Gastroesophageal sphincter (tissue), 4 donors: ENCODE measurements at regions not wholly inside any gene's neighbourhood (a gene's known extent, or its start where the extent isn't known, plus 50 kb on each side); places are given as distances from the start of the nearest gene placed in this dataset.

ENCODE experiments used
- ATAC-seq: fragments of 150-250 bp; one replicate; pipeline ENCODE4 v1.9.1; 2016; ENCODE audit warnings: mild to moderate bottlenecking, moderate library complexity
- H3K27ac ChIP-seq, 4 donors: fragments of 200-600 bp; sonication (generic) in 3 of 4; 1 replicate in 3 of 4; 2 replicates in 1 of 4; pipeline ENCODE4 v1.5.1; 2016 to 2019
- H3K27me3 ChIP-seq: fragments of 200-600 bp; sonication (generic); one replicate; pipeline ENCODE4 v1.5.1; 2019
- H3K36me3 ChIP-seq, 2 donors: fragments of 200-600 bp; sonication (generic); one replicate each; pipeline ENCODE4 v1.5.1; 2019; ENCODE audit warnings: control low read depth in 1 of 2
- H3K4me1 ChIP-seq, 3 donors: fragments of 200-600 bp; sonication (generic); 1 replicate in 2 of 3; 2 replicates in 1 of 3; pipeline ENCODE4 v1.5.1; 2016 to 2019; ENCODE audit warnings: control low read depth in 2 of 3
- H3K4me3 ChIP-seq, 2 donors: fragments of 200-600 bp; sonication (generic); one replicate each; pipeline ENCODE4 v1.5.1; 2019; ENCODE audit warnings: mild to moderate bottlenecking in 1 of 2, moderate library complexity in 1 of 2
- H3K9me3 ChIP-seq, 3 donors: fragments of 200-600 bp; sonication (generic); one replicate each; pipeline ENCODE4 v1.5.1; 2017 to 2019; ENCODE audit warnings: control low read depth in 2 of 3
- EP300 ChIP-seq: sonication (generic); formaldehyde crosslinking; IDR thresholded peaks from one replicate; pipeline ENCODE4 v1.6.1; 2017; ENCODE audit warnings: antibody characterized with exemption, mild to moderate bottlenecking
- POLR2A ChIP-seq, 2 donors: fragments of 450-650 bp; IDR thresholded peaks; one replicate each; pipeline ENCODE4 v1.6.1; 2017; ENCODE audit warnings: antibody characterized with exemption in 2 of 2, mild to moderate bottlenecking in 2 of 2, moderate library complexity in 1 of 2
- POLR2AphosphoS5 ChIP-seq: sonication (generic); formaldehyde crosslinking; IDR thresholded peaks from one replicate; pipeline ENCODE4 v1.6.1; 2017; ENCODE audit warnings: antibody characterized with exemption
- WGBS, 2 donors: methylation state at CpG; one replicate each; pipeline ENCODE4 v1.1.5; 2018; ENCODE audit warnings: low coverage in 1 of 2; 5-methylcytosine and 5-hydroxymethylcytosine counted together
- TF ChIP-seq, protein P1 (sequence below), 4 experiments: fragments of 200-600 bp in 2 of 4; fragments of 450-650 bp in 2 of 4; sonication (generic) in 1 of 4; IDR thresholded peaks; one replicate each; pipeline ENCODE4 v1.5.1; 2017 to 2019; ENCODE audit warnings: antibody characterized with exemption in 4 of 4, mild to moderate bottlenecking in 2 of 4, moderate library complexity in 2 of 4

DNA sequence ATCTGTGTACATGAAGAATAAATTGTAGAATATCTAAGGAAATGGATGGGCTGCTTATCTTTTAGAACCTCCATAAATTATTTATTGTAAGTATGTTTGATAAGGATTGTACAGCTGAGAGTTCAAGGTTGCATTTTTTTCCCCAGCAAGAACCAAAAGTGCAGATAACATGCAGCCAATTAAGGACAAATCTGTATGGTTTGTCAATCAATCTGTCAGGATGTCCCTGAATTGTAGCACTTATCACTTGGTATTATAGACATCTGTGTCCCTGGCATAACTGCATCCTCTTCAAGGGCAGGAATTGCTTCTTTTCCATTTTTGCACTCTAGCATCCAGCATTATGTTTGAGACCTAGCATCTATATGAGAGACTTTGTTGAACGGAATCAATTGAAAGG is 95.4 kb upstream of the IGFBP7 start:
- no peak for ATAC-seq
- Histone ChIP-seq H3K36me3 (no peaks in the 10 kb centered on the region), H3K4me3 (no peak overlapping the region), H3K9me3 (no peaks in the 10 kb centered on the region), H3K27me3 (no peaks in the 10 kb centered on the region), H3K4me1 (no peaks in the 10 kb centered on the region), H3K27ac (no peak overlapping the region)
- TF ChIP-seq, protein P1, sequence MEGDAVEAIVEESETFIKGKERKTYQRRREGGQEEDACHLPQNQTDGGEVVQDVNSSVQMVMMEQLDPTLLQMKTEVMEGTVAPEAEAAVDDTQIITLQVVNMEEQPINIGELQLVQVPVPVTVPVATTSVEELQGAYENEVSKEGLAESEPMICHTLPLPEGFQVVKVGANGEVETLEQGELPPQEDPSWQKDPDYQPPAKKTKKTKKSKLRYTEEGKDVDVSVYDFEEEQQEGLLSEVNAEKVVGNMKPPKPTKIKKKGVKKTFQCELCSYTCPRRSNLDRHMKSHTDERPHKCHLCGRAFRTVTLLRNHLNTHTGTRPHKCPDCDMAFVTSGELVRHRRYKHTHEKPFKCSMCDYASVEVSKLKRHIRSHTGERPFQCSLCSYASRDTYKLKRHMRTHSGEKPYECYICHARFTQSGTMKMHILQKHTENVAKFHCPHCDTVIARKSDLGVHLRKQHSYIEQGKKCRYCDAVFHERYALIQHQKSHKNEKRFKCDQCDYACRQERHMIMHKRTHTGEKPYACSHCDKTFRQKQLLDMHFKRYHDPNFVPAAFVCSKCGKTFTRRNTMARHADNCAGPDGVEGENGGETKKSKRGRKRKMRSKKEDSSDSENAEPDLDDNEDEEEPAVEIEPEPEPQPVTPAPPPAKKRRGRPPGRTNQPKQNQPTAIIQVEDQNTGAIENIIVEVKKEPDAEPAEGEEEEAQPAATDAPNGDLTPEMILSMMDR (IDR thresholded peaks at IDR 0.05) = no peak
- TF ChIP-seq POLR2AphosphoS5 = no peak
- TF ChIP-seq EP300 = no peak
- no peak for TF ChIP-seq POLR2A (IDR thresholded peaks at IDR 0.05)
- 40 to 100% methylated on average over 1 of the region's 1 CpG for WGBS, 2 donors

DNA sequence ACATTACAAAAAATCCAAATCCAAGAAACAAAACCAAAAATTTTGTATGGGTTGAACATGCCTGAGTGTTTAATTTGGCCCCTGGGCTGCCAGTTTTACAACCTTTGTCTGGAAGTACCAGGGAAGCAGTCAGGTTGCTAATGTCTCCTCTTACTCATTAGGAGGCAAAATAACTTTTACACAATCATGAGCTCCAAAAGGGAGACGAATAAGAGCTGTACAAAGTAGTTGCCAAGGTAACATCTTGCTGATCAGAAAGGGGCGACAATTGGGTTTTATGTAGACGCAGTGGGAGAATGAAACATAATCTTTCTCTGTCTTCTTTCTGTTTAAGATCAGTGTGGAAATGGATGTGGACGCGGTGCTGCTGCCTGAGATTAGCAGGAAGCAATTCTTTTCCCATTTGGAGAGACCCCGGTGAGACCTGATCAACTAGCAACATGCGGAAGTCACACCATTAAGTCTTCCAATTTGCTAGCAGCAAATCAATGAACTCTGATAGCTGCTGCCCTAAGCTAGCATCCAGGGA is 90.7 kb upstream of the IGFBP7 start:
- no peaks in the 10 kb centered on the region for H3K4me1 ChIP-seq
- no peak overlapping the region for H3K27ac ChIP-seq
- H3K36me3 ChIP-seq = no peaks in the 10 kb centered on the region
- 52 to 59% methylated on average over 7 of the region's 7 CpGs for WGBS, 2 donors
- TF ChIP-seq, protein P1 (IDR thresholded peaks at IDR 0.05) = no peak
- TF ChIP-seq POLR2AphosphoS5 (no peak), EP300 (no peak), POLR2A (IDR thresholded peaks at IDR 0.05) (no peak)
- no peak for ATAC-seq
- no peaks in the 10 kb centered on the region for H3K9me3 ChIP-seq
- H3K4me3 ChIP-seq = no peak overlapping the region
- no peaks in the 10 kb centered on the region for H3K27me3 ChIP-seq

DNA sequence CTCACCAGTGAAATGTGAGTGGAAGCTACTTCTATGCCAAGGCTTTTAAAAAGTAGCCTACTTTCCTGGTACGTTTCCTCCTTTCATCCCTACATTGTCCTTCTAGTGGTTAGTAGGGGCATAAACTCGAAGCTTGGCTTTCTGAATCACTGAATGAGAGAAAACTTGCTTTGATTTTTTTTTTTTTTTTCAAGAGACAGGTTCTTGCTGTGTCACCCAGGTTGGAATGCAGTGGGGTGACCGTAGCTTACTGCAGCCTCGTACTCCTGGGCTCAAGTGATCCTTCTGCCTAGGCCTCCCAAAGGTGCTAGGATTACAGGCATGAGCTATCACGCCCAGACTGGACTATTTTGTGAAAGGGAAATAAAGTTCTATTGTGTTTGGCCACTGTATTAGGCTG is 89.1 kb upstream of the IGFBP7 start:
- WGBS, 2 donors = 88 to 93% methylated on average over 3 to 5 of the region's 5 CpGs
- no peaks in the 10 kb centered on the region for H3K36me3 ChIP-seq

DNA sequence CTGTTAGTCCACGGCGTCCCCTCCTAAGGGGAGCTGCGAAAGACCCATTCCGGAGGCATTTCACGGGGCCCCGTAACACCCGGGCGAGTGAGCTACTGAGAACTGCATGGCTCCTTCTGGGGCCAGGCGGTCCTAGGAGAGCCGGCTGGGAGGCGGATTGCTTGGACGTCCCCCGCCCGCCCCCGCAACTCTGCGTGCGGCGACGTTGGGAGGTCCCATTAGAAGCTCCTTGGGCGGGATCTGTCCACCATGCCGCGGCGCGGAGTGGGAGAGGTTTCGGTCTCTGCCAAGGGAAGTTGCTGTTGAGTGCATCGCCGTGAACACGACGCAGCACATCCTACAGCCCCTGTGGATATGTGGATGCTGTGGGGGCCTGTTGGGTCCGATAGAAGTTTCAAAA is 85.4 kb upstream of the IGFBP7 start:
- H3K27ac ChIP-seq = no peak overlapping the region
- no peak for ATAC-seq
- WGBS, 2 donors = 67% methylated on average over 6 of the region's 30 CpGs; no CpG with 5 or more reads in 1 of the 2 donors
- peaks cover 6% of the 10 kb centered on the region for H3K27me3 ChIP-seq
- TF ChIP-seq EP300 (no peak), POLR2AphosphoS5 (no peak), POLR2A (IDR thresholded peaks at IDR 0.05) (no peak)
- TF ChIP-seq, protein P1 (IDR thresholded peaks at IDR 0.05) = no peak
- no peak overlapping the region for H3K4me3 ChIP-seq
- no peaks in the 10 kb centered on the region for H3K9me3 ChIP-seq
- peaks cover 0 to 15% (median 0%) of the 10 kb centered on the region in 3 donors for H3K4me1 ChIP-seq
- no peaks in the 10 kb centered on the region for H3K36me3 ChIP-seq

More for the DNA sequence above, 89.1 kb upstream of the IGFBP7 start:
- Histone ChIP-seq H3K4me1 (no peaks in the 10 kb centered on the region), H3K4me3 (no peak overlapping the region), H3K27me3 (peaks cover 2% of the 10 kb centered on the region), H3K9me3 (no peaks in the 10 kb centered on the region), H3K27ac (no peak overlapping the region)
- no peak for ATAC-seq
- no peak for TF ChIP-seq POLR2A (IDR thresholded peaks at IDR 0.05)

DNA sequence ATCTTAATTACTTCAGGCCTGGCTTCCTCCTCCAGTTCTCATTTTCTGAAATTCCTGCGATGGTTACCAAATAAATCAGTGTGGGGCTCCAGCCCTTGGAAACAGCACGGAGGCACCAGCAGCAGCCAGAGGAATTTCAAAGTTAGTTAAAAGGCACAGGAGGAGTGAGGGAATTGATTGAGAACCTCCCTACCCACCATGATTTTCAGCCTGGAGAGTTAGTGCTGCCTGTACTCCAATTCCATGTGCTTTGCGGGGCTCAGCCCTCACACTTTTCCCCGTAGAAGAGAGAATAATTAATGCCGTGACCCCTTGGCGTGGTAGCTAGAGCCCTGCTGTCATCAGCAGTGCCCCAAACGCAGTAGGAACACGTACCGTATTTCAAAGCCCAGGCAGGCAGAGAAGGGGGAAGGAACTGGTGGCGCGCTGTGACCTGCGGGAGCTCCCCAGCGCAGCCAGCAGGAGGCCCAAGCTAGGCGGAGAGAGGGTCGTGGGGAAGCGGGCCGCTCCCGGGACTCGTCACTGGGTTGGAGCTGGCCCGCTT is 84.0 kb upstream of the IGFBP7 start:
- no peaks in the 10 kb centered on the region for H3K9me3 ChIP-seq
- H3K36me3 ChIP-seq = no peaks in the 10 kb centered on the region
- TF ChIP-seq, protein P1 (IDR thresholded peaks at IDR 0.05) = no peak
- TF ChIP-seq POLR2A (IDR thresholded peaks at IDR 0.05) = no peak
- TF ChIP-seq POLR2AphosphoS5 = no peak
- no peak for TF ChIP-seq EP300
- H3K27me3 ChIP-seq = peaks cover 6% of the 10 kb centered on the region
- WGBS, 2 donors = 47 to 68% methylated on average over 2 to 4 of the region's 20 CpGs
- no peak for ATAC-seq
- peaks cover 0 to 20% (median 0%) of the 10 kb centered on the region in 3 donors for H3K4me1 ChIP-seq
- H3K4me3 ChIP-seq = no peak overlapping the region
- H3K27ac ChIP-seq = no peak overlapping the region
